HCT116 (cell line): ENCODE measurements at regions not wholly inside any gene's neighbourhood (a gene's known extent, or its start where the extent isn't known, plus 50 kb on each side); places are given as distances from the start of the nearest gene placed in this dataset.

Source experiments
- ATAC-seq: fragments of 200-7000 bp; cut with Tn5 transposase; 2 replicates; pipeline ENCODE4 v1.9.1; 2020; ENCODE audit warnings: mild to moderate bottlenecking, moderate library complexity
- BruUV-seq: library from RNA; stranded (reverse); fragments of 400-500 nt; replicated peaks from 2 replicates; lab custom pipeline; 2021; lab: Mats Ljungman, UMichigan
- CTCF ChIA-PET: fragments of 300-600 bp; sonication (Branson Sonifier 250); formaldehyde crosslinking; loops from one replicate; lab custom pipeline; 2021; ENCODE audit warnings: antibody characterized with exemption; lab: Charles Lee
- POLR2A ChIA-PET: fragments of 300-600, 350-600 bp; sonication (Branson Sonifier 250); formaldehyde crosslinking; loops from one replicate; lab custom pipeline; 2021; ENCODE audit warnings: antibody characterized with exemption; lab: Charles Lee
- RAD21 ChIA-PET, 2 experiments: fragments of 300-600 bp; sonication (Branson Sonifier 250); formaldehyde crosslinking; loops; one replicate each; lab custom pipeline; 2023; ENCODE audit warnings: low total read pairs in 2 of 2; ENCODE audit not compliant: uncharacterized antibody in 2 of 2, unreplicated experiment in 2 of 2, low non-redundant PET in 1 of 2; lab: Charles Lee
- DNase-seq: peaks from one replicate; pipeline ENCODE4 v3.0.0-alpha.2; 2010; ENCODE audit warnings: low read depth, low spot score
- H2AFZ ChIP-seq: fragments of 200-600 bp; shearing (Covaris generic), sonication (generic); 2 replicates; pipeline ENCODE4 v1.6.1; 2017; ENCODE audit warnings: low read depth, mixed run types, mixed read lengths, antibody characterized with exemption, low read length; ENCODE audit not compliant: poor library complexity, severe bottlenecking
- H3K27ac ChIP-seq: 2 replicates; pipeline ENCODE4 v1.5.1; 2012; ENCODE audit warnings: low read depth, low read length
- H3K27me3 ChIP-seq: fragments of 200-600 bp; sonication (generic); 2 replicates; pipeline ENCODE4 v1.6.1; 2016; ENCODE audit warnings: mixed run types, low read length, mixed read lengths; ENCODE audit not compliant: insufficient read depth
- H3K36me3 ChIP-seq, 2 experiments: fragments of 200-500 bp in 1 of 2; fragments of 200-600 bp in 1 of 2; sonication (Bioruptor generic) in 1 of 2; sonication (generic) in 1 of 2; 2 replicates each; pipeline versions ENCODE4 v1.5.1 to v1.6.1; 2014 to 2016; ENCODE audit warnings: low read length in 2 of 2, inconsistent platforms in 1 of 2, mixed read lengths in 1 of 2, mixed run types in 1 of 2; ENCODE audit not compliant: insufficient read depth in 2 of 2, control insufficient read depth in 1 of 2
- H3K4me1 ChIP-seq, 2 experiments: fragments of 200-600 bp in 1 of 2; sonication (generic) in 1 of 2; 2 replicates each; pipeline versions ENCODE4 v1.5.1 to v1.6.1; 2012 to 2017; ENCODE audit warnings: low read length in 2 of 2, inconsistent platforms in 1 of 2, mild to moderate bottlenecking in 1 of 2, mixed read lengths in 1 of 2, mixed run types in 1 of 2, moderate library complexity in 1 of 2; ENCODE audit not compliant: insufficient read depth in 2 of 2, control insufficient read depth in 1 of 2
- H3K4me2 ChIP-seq: fragments of 200-600 bp; sonication (generic); 2 replicates; pipeline ENCODE4 v1.6.1; 2017; ENCODE audit warnings: mixed run types, low read length, mixed read lengths
- H3K4me3 ChIP-seq, 2 experiments: fragments of 200-600 bp in 1 of 2; sonication (generic) in 1 of 2; replicated peaks in 1 of 2; 2 replicates each; pipeline ENCODE4 v1.5.1; 2011 to 2016; ENCODE audit warnings: low read length in 2 of 2, control low read depth in 1 of 2, low read depth in 1 of 2, mild to moderate bottlenecking in 1 of 2, mixed read lengths in 1 of 2, mixed run types in 1 of 2
- H3K79me2 ChIP-seq: fragments of 200-600 bp; sonication (generic); 2 replicates; pipeline ENCODE4 v1.6.1; 2017; ENCODE audit warnings: mild to moderate bottlenecking, mixed run types, low read length, moderate library complexity, mixed read lengths; ENCODE audit not compliant: insufficient read depth
- H3K9ac ChIP-seq: fragments of 200-600 bp; sonication (generic); 2 replicates; pipeline ENCODE4 v1.6.1; 2016; ENCODE audit warnings: low read length, mixed read lengths
- H3K9me2 ChIP-seq: fragments of 200-600 bp; sonication (generic), shearing (Covaris generic); 2 replicates; pipeline ENCODE4 v1.6.1; 2017; ENCODE audit warnings: mixed run types, mild to moderate bottlenecking, moderate library complexity; ENCODE audit not compliant: insufficient read depth
- H3K9me3 ChIP-seq, 2 experiments: fragments of 200-500 bp in 1 of 2; fragments of 200-600 bp in 1 of 2; sonication (Bioruptor generic) in 1 of 2; sonication (generic) in 1 of 2; 2 replicates each; pipeline ENCODE4 v1.6.1; 2014 to 2017; ENCODE audit warnings: low read length in 2 of 2, mixed read lengths in 2 of 2, inconsistent platforms in 1 of 2, low read depth in 1 of 2, mild to moderate bottlenecking in 1 of 2, mixed run types in 1 of 2, moderate library complexity in 1 of 2; ENCODE audit not compliant: control insufficient read depth in 1 of 2, insufficient read depth in 1 of 2
- H4K20me1 ChIP-seq: fragments of 200-600 bp; sonication (generic), shearing (Covaris generic); 2 replicates; pipeline ENCODE4 v1.6.1; 2017; ENCODE audit warnings: mixed run types, mild to moderate bottlenecking, moderate library complexity; ENCODE audit not compliant: insufficient read depth
- CBX3 ChIP-seq: IDR thresholded peaks from 2 replicates; pipeline ENCODE4 v1.6.1; 2012; ENCODE audit warnings: low read depth
- CTCF ChIP-seq, 3 experiments: fragments of 200-600 bp in 1 of 3; sonication (generic) in 1 of 3; IDR thresholded peaks in 2 of 3; conservative IDR thresholded peaks in 1 of 3; 2 replicates each; pipeline ENCODE4 v1.5.1; 2012 to 2017; ENCODE audit warnings: low read depth in 2 of 3, low read length in 2 of 3, antibody characterized with exemption in 1 of 3, borderline replicate concordance in 1 of 3, control low read depth in 1 of 3, mild to moderate bottlenecking in 1 of 3, mixed read lengths in 1 of 3, mixed run types in 1 of 3, moderate library complexity in 1 of 3; ENCODE audit not compliant: insufficient read depth in 1 of 3
- EGR1 ChIP-seq: IDR thresholded peaks from 2 replicates; pipeline ENCODE4 v1.6.1; 2012; ENCODE audit warnings: low read depth
- EZH2 ChIP-seq: fragments of 200-600 bp; sonication (generic); IDR thresholded peaks from 2 replicates; pipeline ENCODE4 v1.6.1; 2017; ENCODE audit warnings: antibody characterized with exemption, mixed run types
- POLR2A ChIP-seq: IDR thresholded peaks from 2 replicates; pipeline ENCODE4 v1.7.0; 2011; ENCODE audit warnings: borderline replicate concordance; ENCODE audit not compliant: insufficient read depth, insufficient read length; ENCODE audit errors: extremely low read depth
- SIN3A ChIP-seq: IDR thresholded peaks from 2 replicates; pipeline ENCODE4 v1.6.1; 2012; ENCODE audit warnings: low read depth
- TCF7L2 ChIP-seq: IDR thresholded peaks from 2 replicates; pipeline ENCODE4 v1.7.0; 2011; ENCODE audit warnings: borderline replicate concordance, inconsistent platforms; ENCODE audit not compliant: insufficient read depth, insufficient read length; ENCODE audit errors: extremely low read depth
- YY1 ChIP-seq: IDR thresholded peaks from 2 replicates; pipeline ENCODE4 v1.6.1; 2011; ENCODE audit warnings: low read length, low read depth, moderate library complexity, mild to moderate bottlenecking; ENCODE audit not compliant: insufficient replicate concordance; ENCODE audit errors: extremely low read depth
- ZNF274 ChIP-seq: fragments of 200-500 bp; sonication (Bioruptor generic); IDR thresholded peaks from 2 replicates; pipeline ENCODE4 v1.6.1; 2014; ENCODE audit warnings: mild to moderate bottlenecking, low read depth, low read length, inconsistent platforms
- intact Hi-C: fragments of 100-400 bp; cut with micrococcal nuclease; formaldehyde crosslinking; loops from 2 replicates; pipeline ENCODE4 v1.10.0; 2022
- TF ChIP-seq, protein P1 (sequence below): IDR thresholded peaks from 2 replicates; pipeline ENCODE4 v1.6.1; 2011; ENCODE audit warnings: mild to moderate bottlenecking, low read length, moderate library complexity; ENCODE audit not compliant: insufficient replicate concordance; ENCODE audit errors: extremely low read depth
- TF ChIP-seq, protein P2 (sequence below): IDR thresholded peaks from 2 replicates; pipeline ENCODE4 v1.6.1; 2012

DNA sequence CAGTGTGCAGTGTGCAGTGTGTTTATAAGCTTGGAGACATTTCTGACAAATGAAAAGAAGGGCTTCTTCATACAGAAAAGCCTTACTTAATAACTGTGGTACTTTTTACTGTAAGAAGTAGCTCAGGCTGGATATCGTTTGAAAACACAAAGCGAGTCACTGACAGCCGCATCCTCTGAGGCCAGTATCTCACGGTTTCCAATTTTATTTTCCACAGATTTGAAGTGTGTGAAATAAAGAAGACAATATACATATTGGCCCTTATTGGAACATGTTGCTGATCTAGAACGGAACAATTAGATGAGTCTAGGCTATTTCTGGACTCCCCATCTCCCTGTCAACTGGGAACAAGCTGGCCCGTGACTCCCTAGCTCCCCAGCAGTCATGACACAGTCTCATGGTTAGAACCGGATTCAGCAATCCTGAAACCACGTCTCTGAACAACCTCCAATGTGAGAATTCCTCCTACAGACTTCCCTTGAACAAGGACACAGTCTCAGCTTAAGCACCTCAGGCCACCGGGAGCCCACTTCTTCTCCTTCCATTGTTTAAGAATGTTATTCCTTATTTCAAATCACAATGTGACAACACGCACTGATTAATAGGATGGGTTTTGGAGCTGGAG lies 484.5 kb downstream of the COG6 start:
- RAD21 ChIA-PET = no interaction called here
- Histone ChIP-seq H3K9me3 (no peaks in the 10 kb centered on the region), H3K4me3 (no peak overlapping the region), H3K27ac (no peak overlapping the region), H2AFZ (no peak overlapping the region), H3K27me3 (no peaks in the 10 kb centered on the region; the same call in 1 of the 2 replicates), H3K9me2 (no peaks in the 10 kb centered on the region), H3K79me2 (no peaks in the 10 kb centered on the region), H3K4me1 (no peaks in the 10 kb centered on the region), H3K4me2 (no peak overlapping the region), H4K20me1 (no peaks in the 10 kb centered on the region), H3K36me3 (no peaks in the 10 kb centered on the region), H3K9ac (no peak overlapping the region)
- TF ChIP-seq YY1 (no peak), POLR2A (no peak), EZH2 (no peak), TCF7L2 (no peak), CTCF (IDR thresholded peaks at IDR 0.05 in 2 of 3, conservative IDR thresholded peaks at IDR 0.05 in 1 of 3; ENCODE audit: borderline replicate concordance in 1 of 3, insufficient read depth in 1 of 3, low read depth in 2 of 3, low read length in 2 of 3) (no peak), ZNF274 (no peak), EGR1 (no peak), SIN3A (no peak), CBX3 (no peak)
- TF ChIP-seq, protein P1, sequence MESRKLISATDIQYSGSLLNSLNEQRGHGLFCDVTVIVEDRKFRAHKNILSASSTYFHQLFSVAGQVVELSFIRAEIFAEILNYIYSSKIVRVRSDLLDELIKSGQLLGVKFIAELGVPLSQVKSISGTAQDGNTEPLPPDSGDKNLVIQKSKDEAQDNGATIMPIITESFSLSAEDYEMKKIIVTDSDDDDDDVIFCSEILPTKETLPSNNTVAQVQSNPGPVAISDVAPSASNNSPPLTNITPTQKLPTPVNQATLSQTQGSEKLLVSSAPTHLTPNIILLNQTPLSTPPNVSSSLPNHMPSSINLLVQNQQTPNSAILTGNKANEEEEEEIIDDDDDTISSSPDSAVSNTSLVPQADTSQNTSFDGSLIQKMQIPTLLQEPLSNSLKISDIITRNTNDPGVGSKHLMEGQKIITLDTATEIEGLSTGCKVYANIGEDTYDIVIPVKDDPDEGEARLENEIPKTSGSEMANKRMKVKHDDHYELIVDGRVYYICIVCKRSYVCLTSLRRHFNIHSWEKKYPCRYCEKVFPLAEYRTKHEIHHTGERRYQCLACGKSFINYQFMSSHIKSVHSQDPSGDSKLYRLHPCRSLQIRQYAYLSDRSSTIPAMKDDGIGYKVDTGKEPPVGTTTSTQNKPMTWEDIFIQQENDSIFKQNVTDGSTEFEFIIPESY = no peak
- TF ChIP-seq, protein P2, sequence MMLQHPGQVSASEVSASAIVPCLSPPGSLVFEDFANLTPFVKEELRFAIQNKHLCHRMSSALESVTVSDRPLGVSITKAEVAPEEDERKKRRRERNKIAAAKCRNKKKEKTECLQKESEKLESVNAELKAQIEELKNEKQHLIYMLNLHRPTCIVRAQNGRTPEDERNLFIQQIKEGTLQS = no peak
- POLR2A ChIA-PET = no interaction called here
- CTCF ChIA-PET = no interaction called here
- DNase-seq = no peak
- intact Hi-C loops = no loop called here
- ATAC-seq = no peak
- BruUV-seq = no TSS peak
